RPMI8226 (cell line): ENCODE measurements at regions not wholly inside any gene's neighbourhood (a gene's known extent, or its start where the extent isn't known, plus 50 kb on each side); places are given as distances from the start of the nearest gene placed in this dataset.

Experiments
- DNase-seq: peaks from one replicate; pipeline ENCODE4 v3.0.0-alpha.2; 2015

DNA sequence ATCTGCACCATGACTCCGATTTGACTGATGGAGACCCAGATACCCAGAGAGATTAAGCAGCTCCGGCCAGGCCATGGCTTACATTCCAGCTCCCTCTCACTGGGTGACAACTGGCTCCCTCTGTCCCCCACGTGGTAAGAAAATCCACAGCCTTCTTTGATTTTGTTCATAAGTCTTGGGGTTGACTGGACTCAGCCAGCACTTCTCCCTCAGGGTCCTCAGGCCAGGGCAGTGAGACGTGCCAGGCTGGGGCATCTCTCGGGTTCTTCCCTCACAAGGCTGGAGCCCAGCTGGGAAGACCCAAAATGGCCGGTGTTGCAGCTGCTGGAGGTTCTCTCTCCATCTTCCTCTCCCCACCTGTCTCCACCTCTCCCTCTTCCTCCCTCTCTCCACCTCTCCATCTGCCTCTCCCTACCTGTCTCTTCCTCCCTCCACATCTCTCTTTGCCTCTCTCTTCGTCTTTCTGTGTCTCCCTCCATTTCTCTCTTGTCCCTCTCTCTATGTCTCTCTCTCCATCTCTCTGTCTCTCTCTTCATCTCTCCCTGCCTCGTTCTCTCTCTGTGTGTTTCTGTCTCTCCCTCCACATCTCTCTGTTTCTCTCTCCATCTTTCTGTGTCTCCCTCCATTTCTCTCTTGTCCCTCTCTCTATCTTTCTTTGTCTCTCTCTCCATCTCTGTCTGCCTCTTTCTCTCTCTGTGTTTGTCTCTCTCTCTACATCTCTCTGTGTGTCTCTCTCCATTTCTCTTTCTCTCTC is 105.3 kb downstream of the FOXL1 start:
- DNase-seq = no peak

DNA sequence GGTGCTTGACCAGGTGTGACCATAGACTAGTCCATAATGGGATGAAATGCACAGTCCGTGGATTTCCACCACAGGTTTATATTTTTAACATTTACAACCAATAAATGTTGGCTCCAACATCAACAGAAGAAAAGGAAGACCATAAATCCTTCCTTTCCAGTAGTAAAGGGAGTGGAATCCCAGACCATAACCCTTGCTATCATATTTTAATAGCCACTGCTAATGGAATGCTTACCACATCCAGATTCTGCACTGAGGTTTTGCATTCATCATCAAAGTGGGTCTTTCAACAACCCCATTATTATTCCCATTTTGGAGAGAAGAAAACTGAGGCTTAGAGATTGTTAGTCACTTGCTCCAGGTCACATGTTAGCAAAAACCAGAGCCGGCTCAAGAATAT is 106.7 kb downstream of the FOXL1 start:
- DNase-seq = no peak

DNA sequence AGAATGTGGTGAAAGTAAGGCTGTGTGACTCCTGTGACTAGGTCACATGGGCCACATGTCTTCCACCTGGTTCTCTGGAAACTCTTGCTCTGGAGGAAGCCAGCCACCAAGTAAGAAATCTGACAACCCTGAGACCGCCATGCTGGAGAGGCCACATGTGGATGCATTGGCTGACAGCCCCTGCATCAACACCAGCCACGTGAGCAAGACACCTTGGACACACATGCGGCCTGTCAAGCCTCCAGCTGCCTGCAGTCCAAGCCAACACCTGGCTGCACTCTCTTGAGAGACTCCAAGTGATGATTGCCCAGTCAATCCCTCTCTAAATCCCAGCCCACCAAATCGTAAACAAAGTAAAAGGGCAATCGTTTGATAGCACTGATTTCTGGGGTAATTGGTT is 112.6 kb downstream of the FOXL1 start:
- no peak for DNase-seq

DNA sequence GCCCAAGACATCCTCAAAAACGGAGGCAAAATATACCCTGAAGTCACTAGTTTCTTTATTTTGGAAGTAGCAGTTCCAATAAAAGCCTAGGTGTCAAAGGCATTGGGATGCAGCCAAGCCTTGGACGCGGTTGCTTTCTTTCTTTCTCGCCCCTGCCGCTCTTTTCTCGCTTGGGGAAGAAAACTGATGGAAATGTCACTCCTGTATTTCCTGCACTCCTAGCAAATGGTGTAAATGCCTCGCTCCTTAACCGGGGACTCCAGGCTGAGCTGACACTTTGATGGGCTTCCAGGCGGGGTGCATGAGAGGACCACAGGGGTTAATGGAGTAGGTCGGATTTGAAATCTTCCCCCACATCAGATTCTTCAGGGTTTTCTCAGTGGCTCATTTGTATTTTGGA is 114.1 kb downstream of the FOXL1 start:
- no peak for DNase-seq

DNA sequence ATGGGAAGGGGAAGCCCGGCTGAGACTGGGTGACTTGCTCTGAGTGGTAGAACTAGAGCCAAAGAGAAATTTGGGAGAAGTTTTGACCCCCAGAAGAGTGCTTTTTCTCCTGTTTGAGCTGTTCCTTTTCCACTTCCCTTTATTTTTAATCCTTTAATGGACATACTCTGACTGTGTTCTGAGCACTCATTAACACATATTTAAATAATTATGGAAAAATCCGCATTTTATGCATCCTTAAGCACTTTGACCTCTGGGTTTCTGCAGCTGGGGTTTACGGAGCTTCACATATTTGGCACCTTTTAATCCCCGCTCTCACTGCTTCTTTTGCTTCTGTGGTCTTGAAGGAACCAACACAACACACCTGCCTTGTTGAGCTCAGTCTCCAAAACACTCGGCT is 114.7 kb downstream of the FOXL1 start:
- no peak for DNase-seq

DNA sequence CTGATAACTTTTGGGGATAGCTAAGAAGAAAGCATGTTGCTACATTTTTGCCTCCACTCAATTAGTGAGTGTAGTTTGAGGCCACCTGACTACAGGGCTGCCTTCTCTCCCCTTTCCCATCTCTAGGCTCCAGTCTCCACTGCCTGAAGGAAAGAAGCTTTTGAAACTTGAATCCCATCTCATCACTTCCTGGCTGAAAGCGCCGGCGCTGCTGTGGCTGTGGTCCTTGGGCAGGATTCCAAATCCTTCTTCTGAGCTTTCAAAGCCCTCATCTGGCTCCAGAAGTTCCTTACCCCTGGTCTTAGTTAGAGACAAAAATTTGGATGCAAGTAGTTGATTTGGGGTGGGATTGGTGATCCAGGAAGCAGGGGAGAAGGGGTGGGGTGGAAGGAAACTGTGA is 119.4 kb downstream of the FOXL1 start:
- DNase-seq = no peak

DNA sequence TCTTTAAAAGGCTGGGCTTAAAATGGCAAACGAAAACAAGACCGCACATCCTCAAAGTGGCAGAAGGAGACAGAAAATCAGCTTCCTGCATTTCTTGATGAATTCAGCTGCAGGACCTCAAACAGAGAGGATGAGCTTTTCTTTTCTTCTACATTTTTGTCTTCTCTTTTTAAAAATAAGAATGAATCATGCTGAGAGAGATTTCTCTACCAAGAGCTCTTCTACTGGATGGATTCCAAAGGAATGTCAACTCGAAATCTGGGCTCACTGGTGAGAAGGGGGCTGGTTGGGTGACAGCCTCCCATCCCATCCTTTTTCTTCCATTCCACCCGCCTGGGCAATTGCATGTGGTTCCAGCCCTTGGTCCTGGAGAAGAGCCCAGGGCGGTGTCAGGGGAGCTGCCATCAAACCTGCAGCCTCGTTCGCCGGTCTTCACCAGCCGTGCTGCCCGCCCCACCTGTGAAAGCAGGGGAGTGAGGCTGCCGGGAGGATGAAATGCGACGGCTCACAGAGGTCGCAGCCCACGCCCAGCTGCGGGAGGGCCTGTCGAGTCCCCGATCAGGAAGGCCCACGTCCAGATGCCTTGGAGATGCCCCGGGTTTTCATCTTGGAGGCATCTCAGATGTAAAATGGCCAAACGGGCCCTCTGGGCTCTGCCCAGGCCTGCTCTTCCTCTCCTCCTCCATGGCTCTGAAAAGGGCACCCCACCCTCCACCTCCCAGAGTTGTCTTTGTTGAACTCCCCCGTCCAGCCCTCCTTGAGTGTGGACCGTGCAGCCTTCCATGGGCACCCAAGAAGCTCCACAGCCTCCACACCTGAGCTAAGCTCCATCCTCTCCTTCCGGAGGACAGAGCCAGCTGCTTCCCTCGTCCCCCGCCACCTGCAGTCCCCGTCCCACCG is 121.9 kb downstream of the FOXL1 start:
- DNase-seq = no peak

DNA sequence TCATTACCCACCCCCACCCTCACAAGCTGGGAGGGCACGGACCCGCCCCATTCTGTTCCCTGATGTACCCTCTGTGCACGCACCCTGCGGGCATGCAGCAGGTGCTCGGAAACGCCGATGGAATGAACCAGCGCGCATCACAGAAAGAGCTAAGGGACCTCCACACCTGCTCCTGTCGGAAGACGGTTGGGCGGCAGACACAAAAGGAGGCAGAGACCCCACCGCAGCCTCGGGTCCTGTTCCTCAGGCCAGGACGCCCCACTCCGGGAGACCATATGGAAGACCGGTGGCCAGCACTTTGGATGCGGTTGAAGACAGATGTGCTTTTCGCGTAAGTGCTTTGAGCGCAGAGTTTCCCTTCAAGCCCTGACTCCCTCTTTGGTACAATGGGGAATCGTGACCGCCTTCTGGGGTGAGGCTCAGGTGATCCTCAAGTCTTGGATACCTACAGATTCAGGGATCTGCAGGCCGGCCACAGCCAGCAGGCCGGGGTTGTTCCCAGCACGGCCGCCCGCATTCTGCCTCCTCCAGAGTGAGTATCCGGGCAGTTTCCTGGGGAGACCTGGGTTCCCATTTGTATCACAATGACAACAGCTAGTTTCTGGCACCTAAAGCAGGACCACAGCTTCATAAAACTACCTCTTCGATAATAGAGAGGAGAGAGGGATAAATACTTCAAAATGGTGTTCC is 123.1 kb downstream of the FOXL1 start:
- DNase-seq = no peak

DNA sequence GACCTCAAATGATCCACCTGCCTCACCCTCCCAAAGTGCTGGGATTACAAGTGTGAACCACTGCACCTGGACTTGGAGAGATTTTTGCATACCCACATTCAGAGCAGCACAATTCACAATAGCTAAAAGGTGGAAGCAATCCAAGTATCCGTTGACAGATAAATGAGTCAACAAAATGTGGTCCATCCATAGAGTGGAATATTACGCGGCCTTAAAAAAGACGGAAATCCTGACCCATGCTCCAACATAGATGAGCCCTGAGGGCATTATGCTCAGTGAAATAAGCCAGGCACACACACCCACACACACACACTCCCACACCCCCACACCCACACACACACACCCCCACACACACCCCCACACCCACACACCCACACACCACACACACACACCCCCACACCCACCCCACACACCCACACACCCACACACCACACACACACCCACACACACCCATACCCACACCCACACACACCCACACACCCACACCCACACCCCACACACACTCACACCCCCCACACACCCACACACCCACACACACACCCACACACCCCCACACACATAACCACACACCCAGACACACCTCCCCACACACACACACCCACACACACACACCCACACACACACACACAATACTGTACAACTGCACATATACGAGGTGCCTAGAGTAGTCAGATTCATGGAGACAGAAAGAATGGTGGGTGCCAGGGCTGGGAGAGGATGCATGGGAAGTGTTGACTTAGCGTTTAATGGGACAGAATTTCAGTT is 124.7 kb downstream of the FOXL1 start:
- DNase-seq = no peak

DNA sequence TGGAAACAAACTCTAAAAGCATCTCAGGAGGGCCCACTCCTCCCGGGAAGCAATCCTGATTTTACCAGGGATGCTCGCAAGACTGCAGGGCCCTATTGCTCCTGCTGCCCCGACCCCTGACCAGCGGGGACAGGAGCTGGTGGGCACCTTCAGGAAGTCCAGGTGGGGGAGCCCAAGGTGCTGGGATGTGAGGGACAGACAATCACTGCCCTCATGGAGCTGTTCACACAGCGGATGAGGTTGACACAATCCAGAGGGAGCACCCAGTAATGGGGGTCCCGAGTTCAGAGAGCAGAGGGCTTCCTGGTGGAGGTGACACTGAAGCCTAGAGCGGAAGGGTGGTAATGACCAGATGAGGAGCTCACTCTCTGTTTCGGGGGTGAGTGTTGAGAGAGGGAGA is 126.2 kb downstream of the FOXL1 start:
- DNase-seq = no peak

DNA sequence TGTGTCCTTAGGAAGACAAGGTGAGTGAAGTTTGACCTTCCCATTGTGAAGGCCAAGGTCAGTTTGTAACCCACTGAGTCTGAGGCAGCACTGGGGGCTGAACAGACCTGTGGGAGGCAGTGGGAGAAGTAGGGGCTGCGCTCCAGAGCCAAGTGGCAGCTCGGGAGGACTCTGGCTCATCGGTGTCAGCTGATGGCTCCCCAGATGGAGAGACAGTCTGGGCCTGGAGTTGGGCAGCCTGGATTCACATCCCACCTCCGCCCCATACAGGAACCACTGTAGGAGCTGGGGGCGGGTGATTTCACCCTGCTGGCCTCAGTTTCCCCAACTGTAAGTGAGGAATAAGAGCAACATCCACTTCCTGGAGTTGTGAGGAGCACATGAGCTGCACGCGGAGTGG is 128.4 kb downstream of the FOXL1 start:
- no peak for DNase-seq

DNA sequence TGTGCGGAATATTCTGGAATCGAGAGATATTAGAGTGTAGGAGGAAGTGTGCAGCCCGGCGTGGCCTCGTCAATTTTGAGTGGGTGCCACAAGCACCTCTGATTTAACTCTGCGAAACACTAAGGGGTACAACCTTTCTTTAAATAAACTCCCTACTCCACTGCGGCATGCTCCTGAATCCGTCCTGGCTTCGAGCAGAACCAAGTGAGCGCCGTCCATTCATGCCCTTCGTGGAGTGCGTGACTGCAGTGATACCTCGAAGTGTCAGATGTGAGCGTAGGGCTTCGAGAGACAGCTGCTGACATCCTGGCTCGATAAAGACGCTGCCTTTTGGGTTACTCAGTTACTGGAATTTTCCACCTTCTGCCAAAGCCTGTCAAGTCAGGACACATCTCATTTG is 128.8 kb downstream of the FOXL1 start:
- no peak for DNase-seq

DNA sequence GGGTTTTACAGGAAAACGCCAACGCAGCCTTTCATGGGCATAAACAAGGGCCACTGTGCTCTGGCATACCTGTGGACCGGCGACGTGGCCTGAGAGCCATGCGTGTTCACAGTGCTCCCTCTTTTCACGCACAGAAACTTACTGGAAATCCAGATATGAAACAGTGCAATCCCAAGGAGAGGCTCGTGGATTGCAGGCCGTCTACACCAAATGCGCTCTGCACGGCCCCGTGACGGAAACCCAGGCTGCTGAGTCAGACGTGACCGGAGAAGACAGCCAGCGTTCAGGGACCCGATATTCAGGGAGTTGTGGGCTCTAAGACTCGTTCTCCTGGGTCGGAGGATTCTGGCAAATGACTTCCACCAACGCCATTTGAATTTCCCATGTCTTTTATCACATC is 129.2 kb downstream of the FOXL1 start:
- no peak for DNase-seq

DNA sequence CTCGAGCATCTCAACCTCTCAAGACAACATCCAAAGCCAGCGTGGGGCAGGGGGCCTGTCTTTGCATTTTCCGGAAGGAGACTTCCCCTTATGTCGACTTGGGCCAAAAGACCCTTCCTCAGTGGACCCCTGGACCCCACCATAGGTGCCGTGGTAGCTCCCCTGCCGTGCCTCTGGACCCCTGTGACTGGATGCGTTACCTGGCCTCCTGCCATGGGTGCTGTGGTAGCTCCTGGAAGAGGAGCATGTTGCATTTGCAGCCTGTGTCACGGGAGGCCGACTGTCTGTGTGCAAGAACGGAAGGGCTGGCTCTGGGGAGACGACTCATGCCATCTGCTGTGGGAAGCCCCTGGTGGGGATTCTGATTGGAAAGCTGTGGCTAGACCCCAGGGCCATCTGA is 130.1 kb downstream of the FOXL1 start:
- no peak for DNase-seq

DNA sequence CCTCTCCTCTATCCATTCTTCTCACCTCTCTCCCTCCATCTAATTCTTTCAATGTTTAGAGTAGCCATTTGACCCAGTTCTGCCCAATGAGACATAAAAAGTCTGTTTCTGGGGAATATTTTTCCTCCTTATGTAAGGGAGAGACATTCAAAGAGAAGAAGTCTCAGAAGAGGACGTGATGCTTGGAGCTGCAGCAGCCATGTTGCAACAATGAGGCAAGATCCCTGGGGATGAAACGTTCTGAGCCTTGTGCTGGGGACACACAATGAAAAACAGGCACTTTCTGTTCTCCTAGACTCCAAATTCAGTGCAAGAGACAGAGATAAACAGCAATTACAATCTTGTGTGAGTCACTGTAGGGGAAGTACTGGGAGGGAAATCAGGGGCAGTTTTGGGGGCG is 130.8 kb downstream of the FOXL1 start:
- no peak for DNase-seq

DNA sequence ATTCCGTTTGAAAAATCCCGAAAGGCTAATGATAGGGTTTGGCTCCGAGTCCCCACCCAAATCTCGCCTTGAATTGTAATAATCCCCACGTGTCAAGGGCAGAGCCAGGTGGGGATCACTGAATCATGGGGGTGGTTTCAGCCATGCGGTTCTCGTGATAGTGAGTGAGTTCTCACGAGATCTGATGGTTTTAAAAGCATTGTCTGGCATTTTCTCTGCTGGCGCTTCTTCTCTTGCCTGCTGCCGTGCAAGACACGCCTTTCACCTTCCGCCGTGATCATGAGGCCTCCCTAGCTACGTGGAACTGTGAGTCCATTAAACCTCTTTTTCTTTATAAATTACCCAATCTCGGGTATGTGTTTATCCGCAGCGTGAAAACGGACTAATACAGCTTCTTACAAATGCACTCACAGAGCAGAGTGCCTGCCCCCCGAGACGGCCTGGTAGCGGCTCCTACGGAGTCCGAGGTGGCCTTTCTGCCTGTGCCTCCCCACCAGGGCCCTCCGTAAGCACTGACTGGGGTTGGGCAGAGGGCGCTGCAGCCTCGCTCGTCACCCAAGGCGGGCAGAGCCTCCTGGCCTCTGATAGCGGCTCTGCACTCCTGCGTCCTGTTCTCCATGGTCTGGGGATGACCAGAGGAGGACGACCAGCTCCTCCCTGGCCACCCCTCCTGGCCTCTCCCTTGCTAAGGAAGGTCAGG is 131.7 kb downstream of the FOXL1 start:
- no peak for DNase-seq

DNA sequence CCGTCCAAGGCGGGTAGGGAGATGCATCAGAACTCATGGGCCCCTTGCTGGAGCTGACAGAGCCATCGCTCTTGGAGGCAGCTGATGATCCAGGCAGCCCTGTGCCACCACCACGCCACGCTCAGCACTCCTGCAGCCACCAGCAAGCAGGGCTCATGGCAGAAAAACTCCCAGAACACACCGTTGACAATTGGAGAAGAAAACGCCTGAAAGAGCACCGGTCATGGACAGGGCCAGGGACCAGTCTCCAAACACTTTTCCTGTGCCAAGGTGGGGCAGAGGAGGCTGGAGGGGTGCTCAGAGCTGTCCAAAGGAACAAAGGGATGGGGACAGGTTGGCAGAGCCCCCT is 132.2 kb downstream of the FOXL1 start:
- DNase-seq = no peak

DNA sequence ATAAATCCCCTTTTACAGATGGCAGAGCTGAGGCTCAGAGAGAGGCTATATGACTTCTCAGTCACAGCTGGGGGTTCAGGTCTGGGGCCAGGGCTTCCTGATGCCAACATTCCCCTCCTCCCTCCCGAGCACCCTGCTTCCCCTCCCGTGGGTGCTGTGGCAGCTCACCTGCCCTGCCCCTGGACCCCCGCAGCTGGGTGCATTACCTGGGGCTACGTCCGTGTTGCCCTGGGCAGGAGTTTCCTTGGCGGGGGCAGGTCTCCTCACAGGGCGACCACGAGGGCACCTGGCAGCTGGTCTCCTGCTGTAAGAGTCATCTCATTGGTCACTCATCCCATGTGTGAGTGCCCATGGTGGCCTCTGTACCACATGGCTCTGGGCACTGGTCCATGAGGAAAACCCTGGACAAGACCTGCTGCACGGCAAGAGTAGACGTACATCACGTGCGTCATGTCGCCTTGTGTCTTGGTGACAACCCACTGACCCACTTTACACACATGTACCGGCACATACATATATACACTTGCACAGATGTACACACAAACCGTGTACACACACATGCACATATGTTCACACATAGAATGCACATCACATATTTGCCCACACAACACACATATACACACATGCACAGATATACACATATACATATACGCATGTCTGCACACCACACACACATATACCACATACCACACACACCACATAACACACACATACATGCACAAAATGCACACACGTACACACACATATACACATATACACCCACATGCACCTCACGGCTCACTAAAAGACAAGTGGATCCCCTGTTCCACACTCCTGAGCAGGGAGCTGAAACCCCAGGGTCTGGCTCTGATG is 134.0 kb downstream of the FOXL1 start:
- DNase-seq = no peak

DNA sequence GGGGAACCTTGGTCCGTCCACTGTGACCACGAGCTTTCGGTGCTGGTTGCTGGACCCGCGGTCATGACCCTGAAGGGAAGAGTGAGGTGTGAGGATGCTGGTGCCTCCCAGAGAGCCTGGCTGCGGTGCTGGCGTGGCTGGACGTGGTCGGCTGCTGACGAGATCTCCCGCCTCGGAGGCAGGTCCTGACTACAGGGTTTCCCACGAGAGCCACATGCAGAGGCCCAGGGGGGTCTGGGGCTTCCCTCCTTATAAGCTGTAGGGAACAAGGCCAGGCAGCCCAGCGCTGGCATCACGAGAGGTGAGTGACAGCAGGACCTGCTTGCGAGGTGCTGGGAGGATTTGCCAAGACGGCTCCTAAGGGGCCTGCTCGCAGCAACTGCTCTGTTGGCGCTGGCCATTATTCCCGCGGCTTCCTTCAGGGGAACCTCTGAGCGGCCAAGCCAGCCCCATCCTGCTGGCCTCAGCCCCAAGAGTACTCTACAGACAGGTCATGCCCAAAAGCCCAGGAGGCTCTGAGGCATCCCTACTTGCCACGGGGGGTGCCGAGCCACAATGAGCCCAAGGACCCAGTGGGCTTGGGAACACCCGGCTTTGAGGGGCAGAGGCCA is 134.8 kb downstream of the FOXL1 start:
- no peak for DNase-seq

DNA sequence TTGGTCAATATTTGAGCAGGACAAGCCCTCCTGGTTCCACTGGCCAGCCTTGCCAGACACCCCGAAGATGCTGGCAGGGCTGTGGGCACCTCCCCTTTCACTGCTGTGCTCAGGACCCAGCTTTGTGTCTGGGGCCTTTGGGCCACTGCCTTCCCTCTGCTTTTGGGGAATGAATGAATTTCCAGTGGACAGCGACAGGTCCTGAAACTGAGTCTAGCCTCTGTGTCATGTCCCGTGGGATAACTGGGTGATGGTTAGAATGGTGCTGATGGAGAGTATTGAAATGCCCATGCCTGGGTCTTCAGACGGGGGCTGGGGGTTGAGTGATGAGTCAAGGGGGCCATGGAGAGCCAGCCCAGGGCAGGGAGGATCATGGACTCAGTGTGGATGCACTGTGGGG is 135.8 kb downstream of the FOXL1 start:
- no peak for DNase-seq

DNA sequence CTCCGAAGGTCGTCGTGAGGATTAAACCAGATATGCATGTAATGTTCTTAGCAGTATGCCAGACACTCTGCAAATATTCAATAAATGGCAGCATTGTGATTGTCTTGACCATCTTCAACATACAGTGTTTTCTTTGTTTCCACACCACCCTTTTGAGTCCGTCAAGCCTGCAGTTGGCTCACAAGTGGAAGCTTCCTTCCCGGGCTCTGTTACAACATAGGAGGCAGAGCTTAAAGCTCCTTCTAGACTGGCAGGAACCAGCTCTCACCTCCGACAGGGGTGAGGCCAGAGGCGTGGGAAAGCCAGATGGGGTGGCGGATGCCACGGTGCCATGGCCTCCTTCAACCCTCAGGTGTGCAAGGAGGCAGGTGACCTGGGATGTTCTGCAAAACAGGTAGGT is 138.3 kb downstream of the FOXL1 start:
- DNase-seq = no peak
